ENCODE measurements at regions not wholly inside any gene's neighbourhood (a gene's known extent, or its start where the extent isn't known, plus 50 kb on each side); places are given as distances from the start of the nearest gene placed in this dataset.

GRCh38 chr4:144202081-144202480 lies 61.6 kb upstream of the GYPA start:
- Histone ChIP-seq H2BK5ac (ENCODE audit: insufficient read length, low read length) (no peak overlapping the region), H4K8ac (replicated peaks; ENCODE audit: insufficient read length, low read depth, low read length) (no peak overlapping the region), H4K91ac (ENCODE audit: insufficient read length, low read depth, low read length) (no peak overlapping the region), H2BK15ac (ENCODE audit: low read depth, low read length) (no peak overlapping the region), H3K27me3 (ENCODE audit: insufficient read depth, low read length) (no peaks in the 10 kb centered on the region), H3K23ac (ENCODE audit: insufficient read length, low read depth, low read length) (no peak overlapping the region), H2AK5ac (ENCODE audit: insufficient read length, low read length) (no peak overlapping the region), H3K18ac (ENCODE audit: insufficient read length, low read depth, low read length) (no peak overlapping the region), H2BK120ac (ENCODE audit: low read depth, low read length, poor library complexity, severe bottlenecking) (no peak overlapping the region), H3K4me1 (ENCODE audit: insufficient read depth, low read length) (no peaks in the 10 kb centered on the region), H3K4ac (ENCODE audit: low read depth, low read length) (no peak overlapping the region), H4K20me1 (ENCODE audit: control insufficient read depth, insufficient read depth, insufficient read length) (no peaks in the 10 kb centered on the region), H3K9ac (ENCODE audit: extremely low read depth, insufficient read length, low read length) (no peak overlapping the region), H2BK20ac (ENCODE audit: low read depth, low read length, poor library complexity, severe bottlenecking) (no peak overlapping the region), H3K4me2 (ENCODE audit: insufficient read depth, insufficient read length, low read length) (no peak overlapping the region), H3T11ph (ENCODE audit: low read length) (no peak overlapping the region), H4K5ac (ENCODE audit: insufficient read length, low read depth, low read length) (no peak overlapping the region), H3K14ac (ENCODE audit: insufficient read depth, low read length) (no peak overlapping the region), H3K56ac (ENCODE audit: insufficient read length, low read depth, low read length) (no peak overlapping the region), H3K79me2 (ENCODE audit: insufficient read depth, low read length) (no peaks in the 10 kb centered on the region), H3K23me2 (ENCODE audit: insufficient read length, low read depth, low read length, poor library complexity, severe bottlenecking) (no peaks in the 10 kb centered on the region), H2AFZ (ENCODE audit: low read length) (no peak overlapping the region), H3K9me3 (ENCODE audit: control insufficient read depth, low read depth, low read length) (no peaks in the 10 kb centered on the region), H3K79me1 (ENCODE audit: insufficient read depth, low read depth, low read length, poor library complexity, severe bottlenecking) (no peaks in the 10 kb centered on the region), H3K27ac (ENCODE audit: insufficient read length, low read depth, low read length) (no peak overlapping the region), H2BK12ac (ENCODE audit: insufficient read length, low read depth, low read length) (no peak overlapping the region)
- no peak overlapping the region for H3K4me3 Mint-ChIP-seq
- TF ChIP-seq, protein P1, sequence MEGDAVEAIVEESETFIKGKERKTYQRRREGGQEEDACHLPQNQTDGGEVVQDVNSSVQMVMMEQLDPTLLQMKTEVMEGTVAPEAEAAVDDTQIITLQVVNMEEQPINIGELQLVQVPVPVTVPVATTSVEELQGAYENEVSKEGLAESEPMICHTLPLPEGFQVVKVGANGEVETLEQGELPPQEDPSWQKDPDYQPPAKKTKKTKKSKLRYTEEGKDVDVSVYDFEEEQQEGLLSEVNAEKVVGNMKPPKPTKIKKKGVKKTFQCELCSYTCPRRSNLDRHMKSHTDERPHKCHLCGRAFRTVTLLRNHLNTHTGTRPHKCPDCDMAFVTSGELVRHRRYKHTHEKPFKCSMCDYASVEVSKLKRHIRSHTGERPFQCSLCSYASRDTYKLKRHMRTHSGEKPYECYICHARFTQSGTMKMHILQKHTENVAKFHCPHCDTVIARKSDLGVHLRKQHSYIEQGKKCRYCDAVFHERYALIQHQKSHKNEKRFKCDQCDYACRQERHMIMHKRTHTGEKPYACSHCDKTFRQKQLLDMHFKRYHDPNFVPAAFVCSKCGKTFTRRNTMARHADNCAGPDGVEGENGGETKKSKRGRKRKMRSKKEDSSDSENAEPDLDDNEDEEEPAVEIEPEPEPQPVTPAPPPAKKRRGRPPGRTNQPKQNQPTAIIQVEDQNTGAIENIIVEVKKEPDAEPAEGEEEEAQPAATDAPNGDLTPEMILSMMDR (conservative IDR thresholded peaks at IDR 0.05), result no peak
- H3K36me3 Mint-ChIP-seq (ENCODE audit: insufficient read depth in 1 of 3, low read depth in 3 of 3), result peaks cover 3 to 7% (median 4%) of the 10 kb centered on the region in 3 experiments; a peak in 5 of 7 replicates
- peaks cover 7 to 13% of the 10 kb centered on the region in 2 experiments; a peak in 4 of 5 replicates for H3K9me3 Mint-ChIP-seq
- H3K4me1 Mint-ChIP-seq, result no peaks in the 10 kb centered on the region
- no peak for DNase-seq
- no CpG with 5 or more reads among the region's 1 CpG for WGBS (ENCODE audit: extremely low coverage, insufficient read length, low lambda C conversion rate)
- no peak overlapping the region for H3K27ac Mint-ChIP-seq
- peaks cover 1% of the 10 kb centered on the region; the same call in 1 of the 2 replicates for H3K27me3 Mint-ChIP-seq (ENCODE audit: low read depth)
